AG04450 (cell line): ENCODE measurements at regions not wholly inside any gene's neighbourhood (a gene's known extent, or its start where the extent isn't known, plus 50 kb on each side); places are given as distances from the start of the nearest gene placed in this dataset.

ENCODE experiments used
- CTCF ChIA-PET: fragments of 300-600, 350-600 bp; formaldehyde crosslinking; extraction: SDS; loops from one replicate; lab custom pipeline; 2022; ENCODE audit warnings: antibody characterized with exemption, inconsistent platforms; lab: Charles Lee
- POLR2A ChIA-PET: fragments of 350-600 bp; formaldehyde crosslinking; extraction: SDS; loops from one replicate; lab custom pipeline; 2021; ENCODE audit warnings: antibody characterized with exemption, inconsistent platforms; lab: Yijun Ruan, JAX
- DNase-seq: peaks from one replicate; pipeline ENCODE4 v3.0.0-alpha.2; 2011; ENCODE audit warnings: low read depth, low spot score
- H3K27ac ChIP-seq: one replicate; pipeline ENCODE4 v1.5.1; 2012; ENCODE audit warnings: low read depth, low read length, control low read depth
- H3K27me3 ChIP-seq: one replicate; pipeline ENCODE4 v1.6.0; 2012; ENCODE audit warnings: low read length; ENCODE audit not compliant: control insufficient read depth, insufficient read depth
- H3K4me3 ChIP-seq: 2 replicates; pipeline ENCODE4 v1.5.1; 2011; ENCODE audit warnings: mild to moderate bottlenecking, low read depth, low read length, control low read depth
- H3K9me3 ChIP-seq: 2 replicates; pipeline ENCODE4 v1.5.1; 2012; ENCODE audit warnings: low read length; ENCODE audit not compliant: control insufficient read depth, insufficient read depth
- CTCF ChIP-seq: IDR thresholded peaks from 2 replicates; pipeline ENCODE4 v1.5.1; 2011; ENCODE audit warnings: low read depth, low read length, control low read depth, inconsistent platforms

DNA sequence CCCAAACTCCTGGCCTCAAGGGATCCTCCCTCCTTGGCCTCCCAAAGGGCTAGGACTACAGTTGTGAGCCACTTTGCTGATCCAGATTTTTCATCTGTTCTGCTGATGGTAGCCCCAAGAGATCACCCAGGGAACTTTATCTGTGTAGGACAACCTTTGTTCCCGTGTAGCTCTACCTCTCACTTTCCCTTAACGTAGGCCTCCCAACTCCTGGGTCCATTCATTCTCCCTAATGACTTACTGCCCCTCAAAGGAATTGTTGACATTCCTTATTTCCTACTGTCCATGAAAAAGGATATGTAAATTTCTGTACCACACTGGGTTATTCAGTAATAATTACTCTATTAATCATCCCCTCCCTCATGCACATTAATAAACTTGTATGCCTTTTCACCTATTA is 51.0 kb upstream of the PHF24 start:
- peaks cover 10% of the 10 kb centered on the region for H3K27me3 ChIP-seq
- H3K9me3 ChIP-seq = no peaks in the 10 kb centered on the region
- ChIA-PET CTCF (no interaction called here), POLR2A (no interaction called here)
- TF ChIP-seq CTCF = no peak
- no peak for DNase-seq
- no peak overlapping the region for H3K4me3 ChIP-seq
- no peak overlapping the region for H3K27ac ChIP-seq

DNA sequence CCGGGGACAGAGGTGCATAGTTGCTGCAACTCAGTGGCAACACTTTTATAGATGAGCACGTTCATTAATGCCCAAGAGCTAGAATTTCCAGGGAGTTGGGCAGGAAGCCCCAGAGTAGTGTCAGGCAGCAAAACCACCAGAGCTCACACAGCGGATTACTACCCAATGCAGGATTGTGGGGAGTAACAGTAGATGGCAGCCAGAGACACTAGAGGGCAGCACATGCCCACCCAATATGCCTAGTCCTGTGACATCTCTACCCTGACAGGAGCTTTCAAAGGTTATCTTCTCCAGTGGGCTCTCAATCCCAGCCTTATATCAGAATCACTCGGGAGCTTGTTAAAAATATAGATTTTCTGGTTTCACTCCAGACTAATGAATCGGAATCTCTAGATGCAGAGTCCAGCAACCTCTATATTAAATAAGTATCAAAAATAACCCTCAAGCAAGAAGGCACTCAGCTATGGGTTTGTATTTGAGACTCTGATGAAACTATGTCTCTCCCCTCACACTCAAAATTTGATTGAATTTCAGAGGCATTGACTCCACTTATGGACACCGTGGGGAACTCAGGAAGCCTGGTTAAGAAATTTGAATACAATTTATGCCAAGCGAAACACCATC is 58.4 kb upstream of the PHF24 start:
- CTCF ChIA-PET = interaction anchor here (0.6 to 4.1 kb wide), 68 partner anchors 8 to 653 kb away, joined by 3 to 115 read pairs (median 5); partner anchors contain the start of genes ATOSB, DNAJB5, FANCG and PIGO
- Histone ChIP-seq H3K27ac (no peak overlapping the region), H3K9me3 (no peaks in the 10 kb centered on the region), H3K27me3 (peaks cover 17% of the 10 kb centered on the region), H3K4me3 (no peak overlapping the region)
- POLR2A ChIA-PET = interaction anchor here (0.6 to 1.1 kb wide), 4 partner anchors 33 to 173 kb away, joined by 3 to 8 read pairs (median 6); partner anchors contain the start of gene VCP
- DNase-seq = peak; percentile 33
- TF ChIP-seq CTCF = peak; percentile 91

DNA sequence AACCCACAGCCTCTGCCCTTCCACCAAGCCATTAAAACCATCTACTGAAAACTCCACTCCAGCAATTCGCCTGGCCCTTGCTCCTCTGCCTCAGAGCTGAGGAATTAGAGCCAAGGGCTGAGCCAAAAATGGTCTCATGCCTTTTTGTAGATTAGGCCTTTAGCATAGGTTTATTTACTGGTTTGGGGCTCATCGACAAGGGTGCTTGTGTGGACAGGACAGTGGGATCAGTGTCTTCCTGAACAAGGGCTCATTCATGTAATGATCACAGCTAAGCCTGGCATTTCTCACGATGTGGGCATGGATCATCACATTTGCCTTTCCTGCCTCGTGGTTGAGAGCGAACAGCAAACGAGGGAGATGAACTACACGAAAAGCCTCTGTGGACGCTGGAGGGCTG is 59.2 kb upstream of the PHF24 start:
- Histone ChIP-seq H3K27ac (no peak overlapping the region), H3K27me3 (peaks cover 22% of the 10 kb centered on the region), H3K9me3 (no peaks in the 10 kb centered on the region), H3K4me3 (no peak overlapping the region)
- ChIA-PET CTCF (interaction anchor here (0.6 to 4.1 kb wide), 55 partner anchors 9 to 654 kb away, joined by 3 to 115 read pairs (median 7); partner anchors contain the start of genes ATOSB, DNAJB5, FANCG and PIGO), POLR2A (interaction anchor here (0.6 to 1.1 kb wide), 3 partner anchors 34 to 174 kb away, joined by 5 to 8 read pairs (median 6); partner anchors contain the start of gene VCP)
- DNase-seq = no peak
- no peak for TF ChIP-seq CTCF

DNA sequence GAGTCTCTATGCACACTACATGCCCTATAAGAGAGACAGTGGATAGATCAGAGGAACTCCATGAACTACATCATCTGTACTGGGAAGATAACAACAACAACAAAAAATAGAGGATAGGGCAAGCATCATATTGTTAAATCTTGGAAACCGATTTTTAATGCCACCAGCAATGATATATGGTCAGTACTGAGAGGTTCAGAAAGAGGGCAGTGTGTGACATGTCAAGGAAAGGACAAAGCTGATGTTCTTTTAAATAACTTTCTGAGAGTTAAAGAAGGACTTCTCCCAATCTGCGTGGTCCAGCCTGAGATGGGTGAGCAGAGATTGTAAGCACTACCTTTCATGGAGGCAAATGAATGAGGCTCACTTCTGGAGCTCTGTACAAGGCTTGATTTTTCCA is 62.0 kb upstream of the PHF24 start:
- ChIA-PET CTCF (interaction anchor here (0.9 to 4.1 kb wide), 3 partner anchors 195 to 201 kb away, joined by 3 to 115 read pairs (median 13); partner anchors contain the start of gene PIGO), POLR2A (no interaction called here)

More for the DNA sequence above, 62.0 kb upstream of the PHF24 start:
- peaks cover 30% of the 10 kb centered on the region for H3K27me3 ChIP-seq
- no peak overlapping the region for H3K27ac ChIP-seq
- no peak for DNase-seq
- no peak for TF ChIP-seq CTCF
- no peak overlapping the region for H3K4me3 ChIP-seq
- H3K9me3 ChIP-seq = no peaks in the 10 kb centered on the region
